Stomach (tissue), 8 donors: ENCODE measurements at regions not wholly inside any gene's neighbourhood (a gene's known extent, or its start where the extent isn't known, plus 50 kb on each side); places are given as distances from the start of the nearest gene placed in this dataset.
A peak's percentile ranks its signal among the peaks of the same experiment; 100 is the strongest.

Source experiments
- DNase-seq, 2 donors: peaks; one replicate each; pipeline versions ENCODE4 v3.0.0 to v3.0.0-alpha.2; 2013 to 2019
- H3K27ac ChIP-seq, 5 donors: fragments of 200-600 bp in 4 of 5; sonication (generic) in 4 of 5; one replicate each; pipeline ENCODE4 v1.5.1; 2013 to 2019; ENCODE audit warnings: mild to moderate bottlenecking in 1 of 5, moderate library complexity in 1 of 5
- H3K27me3 ChIP-seq, 3 donors: fragments of 200-600 bp; sonication (generic); one replicate each; pipeline ENCODE4 v1.5.1; 2017 to 2019; ENCODE audit warnings: mixed run types in 1 of 3
- H3K36me3 ChIP-seq, 4 donors: fragments of 200-600 bp; sonication (generic); 1 replicate in 3 of 4; 2 replicates in 1 of 4; pipeline ENCODE4 v1.5.1; 2016 to 2019
- H3K4me1 ChIP-seq, 4 donors: fragments of 200-600 bp; sonication (generic); one replicate each; pipeline ENCODE4 v1.5.1; 2016 to 2019
- H3K4me3 ChIP-seq, 4 donors: fragments of 200-600 bp; sonication (generic) in 3 of 4; one replicate each; pipeline ENCODE4 v1.5.1; 2016 to 2019; ENCODE audit warnings: mild to moderate bottlenecking in 1 of 4
- H3K9me3 ChIP-seq, 4 donors: fragments of 200-600 bp; sonication (generic); one replicate each; pipeline ENCODE4 v1.5.1; 2016 to 2019
- EP300 ChIP-seq: sonication (generic); formaldehyde crosslinking; IDR thresholded peaks from one replicate; pipeline ENCODE4 v1.6.1; 2017; ENCODE audit warnings: antibody characterized with exemption
- POLR2A ChIP-seq, 4 donors: fragments of 450-650 bp; IDR thresholded peaks; one replicate each; pipeline ENCODE4 v1.6.1; 2016; ENCODE audit warnings: antibody characterized with exemption in 4 of 4, control low read depth in 2 of 4, mild to moderate bottlenecking in 1 of 4, moderate library complexity in 1 of 4
- POLR2AphosphoS5 ChIP-seq, 3 donors: sonication (generic); formaldehyde crosslinking; IDR thresholded peaks; one replicate each; pipeline ENCODE4 v1.6.1; 2016; ENCODE audit warnings: antibody characterized with exemption in 3 of 3
- WGBS, 5 donors: extraction: QIAGEN DNeasy Blood & Tissue Kit in 3 of 5; methylation state at CpG; one replicate each; pipeline versions ENCODE4 v1.1.5 to v1.1.7; 2013 to 2018; 5-methylcytosine and 5-hydroxymethylcytosine counted together
- intact Hi-C: fragments of 100-400 bp; cut with DNase I; formaldehyde crosslinking; loops from one replicate; pipeline ENCODE4 v1.15.1; 2023; ENCODE audit warnings: low total_unique reads
- TF ChIP-seq, protein P1 (sequence below), 7 experiments: fragments of 450-650 bp in 4 of 7; fragments of 200-600 bp in 3 of 7; sonication (generic) in 3 of 7; IDR thresholded peaks; one replicate each; pipeline ENCODE4 v1.5.1; 2016 to 2019; ENCODE audit warnings: antibody characterized with exemption in 7 of 7, control low read depth in 2 of 7, mild to moderate bottlenecking in 1 of 7
- donor health status: healthy with polysubstance abuse.
- donor health status: Bipolar disorder and iron deficiency.
- donor health status: healthy.

DNA sequence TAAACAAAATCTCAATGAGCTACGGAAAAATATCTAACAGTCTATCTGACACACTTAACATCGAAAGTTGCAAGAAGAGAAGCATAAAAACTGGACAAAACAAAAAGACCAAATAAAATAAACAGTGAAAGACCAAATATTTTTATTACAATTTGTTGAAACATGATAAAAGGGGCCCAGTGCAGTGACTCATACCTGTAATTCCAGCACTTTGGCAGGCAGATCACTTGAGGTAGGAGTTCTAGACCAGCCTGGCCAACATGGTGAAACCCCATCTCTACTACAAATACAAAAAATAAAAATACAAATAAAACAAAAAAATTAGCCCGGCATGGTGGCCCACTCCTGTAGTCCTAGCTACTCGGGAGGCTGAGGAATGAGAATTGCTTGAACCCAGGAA, 914.0 kb upstream of the ALCAM start:
- TF ChIP-seq, protein P1, sequence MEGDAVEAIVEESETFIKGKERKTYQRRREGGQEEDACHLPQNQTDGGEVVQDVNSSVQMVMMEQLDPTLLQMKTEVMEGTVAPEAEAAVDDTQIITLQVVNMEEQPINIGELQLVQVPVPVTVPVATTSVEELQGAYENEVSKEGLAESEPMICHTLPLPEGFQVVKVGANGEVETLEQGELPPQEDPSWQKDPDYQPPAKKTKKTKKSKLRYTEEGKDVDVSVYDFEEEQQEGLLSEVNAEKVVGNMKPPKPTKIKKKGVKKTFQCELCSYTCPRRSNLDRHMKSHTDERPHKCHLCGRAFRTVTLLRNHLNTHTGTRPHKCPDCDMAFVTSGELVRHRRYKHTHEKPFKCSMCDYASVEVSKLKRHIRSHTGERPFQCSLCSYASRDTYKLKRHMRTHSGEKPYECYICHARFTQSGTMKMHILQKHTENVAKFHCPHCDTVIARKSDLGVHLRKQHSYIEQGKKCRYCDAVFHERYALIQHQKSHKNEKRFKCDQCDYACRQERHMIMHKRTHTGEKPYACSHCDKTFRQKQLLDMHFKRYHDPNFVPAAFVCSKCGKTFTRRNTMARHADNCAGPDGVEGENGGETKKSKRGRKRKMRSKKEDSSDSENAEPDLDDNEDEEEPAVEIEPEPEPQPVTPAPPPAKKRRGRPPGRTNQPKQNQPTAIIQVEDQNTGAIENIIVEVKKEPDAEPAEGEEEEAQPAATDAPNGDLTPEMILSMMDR (IDR thresholded peaks at IDR 0.05), result no peak
- no peak for TF ChIP-seq EP300
- TF ChIP-seq POLR2AphosphoS5 (IDR thresholded peaks at IDR 0.05), result no peak
- no peak for TF ChIP-seq POLR2A (IDR thresholded peaks at IDR 0.05)
- WGBS, 5 donors, result 84 to 88% (median 85%) methylated on average over 4 of the region's 4 CpGs
- H3K4me1 ChIP-seq, result no peaks in the 10 kb centered on the region
- intact Hi-C loops, result no loop called here
- no peak overlapping the region for H3K27ac ChIP-seq
- no peak for DNase-seq
- H3K4me3 ChIP-seq, result no peak overlapping the region
- no peaks in the 10 kb centered on the region for H3K36me3 ChIP-seq
- H3K9me3 ChIP-seq, result no peaks in the 10 kb centered on the region
- no peaks in the 10 kb centered on the region for H3K27me3 ChIP-seq

DNA sequence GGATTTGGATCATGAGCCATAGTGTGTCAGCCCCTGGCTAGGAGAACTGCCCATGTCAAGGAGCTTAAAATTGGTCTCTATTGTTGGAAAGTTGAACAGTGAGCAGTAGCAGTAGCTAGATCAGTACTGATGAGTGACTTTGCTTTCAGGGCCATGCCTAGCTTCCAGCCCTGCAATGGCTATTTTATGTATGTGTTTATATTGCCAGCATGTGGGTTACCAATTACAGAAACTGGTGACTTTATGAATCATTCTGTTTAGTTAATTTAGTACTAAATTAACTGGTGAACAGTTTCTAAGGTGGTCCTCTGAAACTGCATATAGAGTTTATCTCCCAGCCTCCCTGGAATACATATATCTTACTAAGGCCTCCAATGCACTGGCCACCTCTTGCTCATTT, 908.1 kb upstream of the ALCAM start:
- no peak overlapping the region for H3K27ac ChIP-seq
- intact Hi-C loops, result no loop called here
- no peak for TF ChIP-seq POLR2A (IDR thresholded peaks at IDR 0.05)
- no peaks in the 10 kb centered on the region for H3K27me3 ChIP-seq
- H3K4me3 ChIP-seq, result no peak overlapping the region
- no peaks in the 10 kb centered on the region for H3K4me1 ChIP-seq
- DNase-seq, result no peak
- H3K36me3 ChIP-seq, result no peaks in the 10 kb centered on the region
- no peaks in the 10 kb centered on the region for H3K9me3 ChIP-seq

DNA sequence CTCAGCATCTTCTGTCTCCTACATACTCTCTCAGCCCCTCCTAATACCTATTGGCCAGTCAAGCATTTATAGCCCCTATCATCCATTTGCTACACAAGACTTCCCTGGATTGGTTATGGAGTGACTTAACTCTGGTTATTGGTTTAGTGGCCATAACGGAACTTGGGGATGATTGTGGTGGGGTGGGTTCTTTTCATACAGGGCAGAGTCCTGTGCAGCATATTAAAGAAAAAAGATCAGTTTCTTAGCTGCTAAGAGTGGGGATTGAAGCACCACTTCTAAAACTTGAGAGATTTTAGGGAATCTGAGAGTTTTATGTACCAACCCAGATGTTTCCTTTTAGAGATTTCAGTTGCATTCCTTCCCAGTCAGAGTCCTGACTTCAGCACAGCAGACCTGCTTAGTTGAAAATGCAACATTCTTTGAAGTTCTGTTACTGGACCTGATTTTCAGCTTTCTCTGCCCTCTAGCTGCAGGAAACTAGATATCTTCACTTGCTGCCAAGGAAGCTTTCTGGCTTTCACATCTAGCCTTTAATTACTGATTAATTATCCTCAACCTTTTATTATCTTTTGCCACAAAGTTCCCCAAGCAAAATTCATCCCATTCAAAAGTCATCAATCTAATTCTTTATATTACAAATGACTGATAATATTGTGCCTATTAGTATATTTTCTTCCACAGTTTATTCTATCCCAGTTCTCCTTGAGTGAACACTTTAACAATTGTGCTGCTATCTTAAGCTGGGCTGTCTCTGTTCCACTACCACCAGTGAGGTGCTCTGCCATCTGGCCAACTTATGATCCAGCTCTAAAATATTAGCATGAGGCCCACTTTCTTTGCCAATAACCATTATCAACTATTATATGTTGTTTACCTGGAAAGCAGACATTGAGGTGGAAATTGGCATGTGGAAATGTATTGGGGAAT, 906.0 kb upstream of the ALCAM start:
- peak in 1 of 2 donors; percentile 61 for DNase-seq
- no peaks in the 10 kb centered on the region for H3K27me3 ChIP-seq
- H3K4me3 ChIP-seq, result no peak overlapping the region
- intact Hi-C loops, result no loop called here
- no peak overlapping the region for H3K27ac ChIP-seq
- 6 to 83% (median 37%) methylated on average over 1 of the region's 1 CpG for whole genome bisulfite sequencing, 5 donors
- H3K9me3 ChIP-seq, result no peaks in the 10 kb centered on the region
- no peak for TF ChIP-seq EP300
- TF ChIP-seq POLR2AphosphoS5 (IDR thresholded peaks at IDR 0.05), result no peak
- no peak for TF ChIP-seq POLR2A (IDR thresholded peaks at IDR 0.05)
- TF ChIP-seq, protein P1 (IDR thresholded peaks at IDR 0.05), result no peak
- H3K4me1 ChIP-seq, result no peaks in the 10 kb centered on the region
- H3K36me3 ChIP-seq, result no peaks in the 10 kb centered on the region

DNA sequence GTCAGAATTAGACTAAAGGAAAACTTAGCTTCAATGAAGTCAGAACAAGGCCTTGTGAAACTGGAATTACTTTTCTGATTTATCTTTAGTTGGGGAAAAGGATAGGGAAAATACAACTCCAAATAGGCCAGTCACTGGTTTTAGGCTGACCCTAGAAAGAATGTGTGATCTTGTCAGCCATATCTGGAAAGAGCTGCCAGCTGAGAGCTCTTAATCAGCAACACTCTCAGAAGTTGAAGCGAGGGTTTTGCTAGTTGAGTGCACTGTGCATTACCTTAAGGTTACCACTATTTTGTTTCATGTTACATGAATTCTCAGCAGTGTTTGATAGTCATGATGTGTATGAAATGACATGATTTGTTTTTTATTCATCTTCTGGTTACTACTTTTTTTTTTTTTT, 905.3 kb upstream of the ALCAM start:
- Histone ChIP-seq H3K27me3 (no peaks in the 10 kb centered on the region), H3K4me1 (no peaks in the 10 kb centered on the region), H3K9me3 (no peaks in the 10 kb centered on the region), H3K27ac (no peak overlapping the region), H3K4me3 (no peak overlapping the region), H3K36me3 (no peaks in the 10 kb centered on the region)
- intact Hi-C loops, result no loop called here
- WGBS, 5 donors, result 42 to 63% (median 54%) methylated on average over 1 of the region's 1 CpG
- TF ChIP-seq, protein P1 (IDR thresholded peaks at IDR 0.05), result no peak
- TF ChIP-seq POLR2A (IDR thresholded peaks at IDR 0.05) (no peak), POLR2AphosphoS5 (IDR thresholded peaks at IDR 0.05) (no peak), EP300 (no peak)
- DNase-seq, result no peak

DNA sequence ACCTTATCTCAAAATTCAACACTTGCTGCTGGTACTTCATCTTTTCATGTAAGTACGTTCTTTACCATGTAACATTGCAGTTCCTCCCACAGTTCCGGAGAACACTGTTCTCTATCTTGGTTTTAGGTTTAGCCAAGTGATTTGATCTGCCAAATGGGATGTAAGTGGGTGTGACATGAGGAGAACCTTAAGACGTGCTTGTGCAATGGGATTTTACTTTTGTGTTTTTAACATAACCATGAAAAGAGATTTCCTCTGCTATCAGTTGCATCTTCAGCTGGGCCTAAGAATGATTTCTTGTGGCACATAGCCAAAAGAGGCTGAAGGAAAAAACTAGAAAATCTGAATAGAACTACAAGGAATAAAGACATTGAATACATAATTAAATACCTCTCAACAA, 894.5 kb upstream of the ALCAM start:
- WGBS, 5 donors, result 76 to 82% (median 79%) methylated on average over 3 of the region's 3 CpGs
- Histone ChIP-seq H3K36me3 (no peaks in the 10 kb centered on the region), H3K4me1 (no peaks in the 10 kb centered on the region), H3K27me3 (no peaks in the 10 kb centered on the region), H3K9me3 (peaks cover 0 to 41% (median 24%) of the 10 kb centered on the region in 4 donors), H3K4me3 (no peak overlapping the region), H3K27ac (no peak overlapping the region)
- DNase-seq, result no peak
- TF ChIP-seq EP300 (no peak), POLR2AphosphoS5 (IDR thresholded peaks at IDR 0.05) (no peak), POLR2A (IDR thresholded peaks at IDR 0.05) (no peak)
- TF ChIP-seq, protein P1 (IDR thresholded peaks at IDR 0.05), result no peak
- intact Hi-C loops, result no loop called here
